ENCODE measurements at regions not wholly inside any gene's neighbourhood (a gene's known extent, or its start where the extent isn't known, plus 50 kb on each side); places are given as distances from the start of the nearest gene placed in this dataset.

GRCh38 chr5:53779541-53779981, 219.1 kb downstream of the NDUFS4 start:
- TF ChIP-seq CTCF (IDR thresholded peaks at IDR 0.05) (no peak), POLR2A (IDR thresholded peaks at IDR 0.05) (no peak), EP300 (IDR thresholded peaks at IDR 0.05) (no peak), POLR2AphosphoS5 (IDR thresholded peaks at IDR 0.05) (no peak)
